ENCODE measurements at regions not wholly inside any gene's neighbourhood (a gene's known extent, or its start where the extent isn't known, plus 50 kb on each side); places are given as distances from the start of the nearest gene placed in this dataset.

- no peak for DNase-seq
Measured at GRCh38 chr14:44131861-44132260, 375.2 kb downstream of the FSCB start.

- no peak for DNase-seq
Measured at GRCh38 chr14:44113769-44114730, 393.0 kb downstream of the FSCB start.

GRCh38 chr14:44112774-44113460, 394.2 kb downstream of the FSCB start:
- DNase-seq: no peak

- no peak for DNase-seq
Measured at GRCh38 chr14:44109036-44109435, 398.0 kb downstream of the FSCB start.

- no peak for DNase-seq
Measured at GRCh38 chr14:44108601-44109000, 398.5 kb downstream of the FSCB start.

- DNase-seq: no peak
Measured at GRCh38 chr14:44107156-44107555, 399.9 kb downstream of the FSCB start.

- DNase-seq: no peak
Measured at GRCh38 chr14:44099743-44100488, 407.2 kb downstream of the FSCB start.

GRCh38 chr14:44081146-44081545, 425.9 kb downstream of the FSCB start:
- no peak for DNase-seq

GRCh38 chr14:44070046-44070445, 437.0 kb downstream of the FSCB start:
- DNase-seq: no peak

GRCh38 chr14:44053422-44053821, 453.7 kb downstream of the FSCB start:
- DNase-seq: no peak

GRCh38 chr14:44041700-44042099, 465.4 kb downstream of the FSCB start:
- DNase-seq: no peak

GRCh38 chr14:44040561-44040960, 466.5 kb downstream of the FSCB start:
- no peak for DNase-seq

- DNase-seq: no peak
Measured at GRCh38 chr14:44036248-44036647, 470.8 kb downstream of the FSCB start.

- no peak for DNase-seq
Measured at GRCh38 chr14:44035707-44036106, 471.4 kb downstream of the FSCB start.

- DNase-seq: no peak
Measured at GRCh38 chr14:44030831-44031383, 476.2 kb downstream of the FSCB start.

GRCh38 chr14:44029933-44030332, 477.1 kb downstream of the FSCB start:
- DNase-seq: no peak

- no peak for DNase-seq
Measured at GRCh38 chr14:44027397-44027796, 479.7 kb downstream of the FSCB start.

GRCh38 chr14:44010595-44010994, 496.5 kb downstream of the FSCB start:
- DNase-seq: no peak

- DNase-seq: no peak
Measured at GRCh38 chr14:44010071-44010470, 497.0 kb downstream of the FSCB start.

- no peak for DNase-seq
Measured at GRCh38 chr14:44009642-44010041, 497.4 kb downstream of the FSCB start.

- no peak for DNase-seq
Measured at GRCh38 chr14:43988989-43989388, 518.1 kb downstream of the FSCB start.

- no peak for DNase-seq
Measured at GRCh38 chr14:43983721-43984120, 523.4 kb downstream of the FSCB start.

- no peak for DNase-seq
Measured at GRCh38 chr14:43981135-43981768, 525.8 kb downstream of the FSCB start.
